Brain microvascular endothelial cell (primary cell): ENCODE measurements at regions not wholly inside any gene's neighbourhood (a gene's known extent, or its start where the extent isn't known, plus 50 kb on each side); places are given as distances from the start of the nearest gene placed in this dataset.

Source experiments
- DNase-seq: peaks from one replicate; pipeline ENCODE4 v3.0.0-alpha.2; 2020
- H3K27ac ChIP-seq: fragments of 250-450 bp; sonication (Bioruptor Pico); 2 replicates; pipeline ENCODE4 v1.5.1; 2020; ENCODE audit warnings: mild to moderate bottlenecking, moderate library complexity
- H3K27me3 ChIP-seq: fragments of 250-450 bp; sonication (Bioruptor Pico); replicated peaks from 2 replicates; pipeline ENCODE4 v1.5.1; 2020; ENCODE audit warnings: mild to moderate bottlenecking
- H3K36me3 ChIP-seq: fragments of 250-450 bp; sonication (Bioruptor Pico); replicated peaks from 2 replicates; pipeline ENCODE4 v1.5.1; 2020; ENCODE audit warnings: mild to moderate bottlenecking
- H3K4me3 ChIP-seq: 2 replicates; pipeline ENCODE4 v1.5.1; 2011; ENCODE audit warnings: low read depth, mild to moderate bottlenecking, control low read depth, low read length, moderate library complexity
- in situ Hi-C: cut with HindIII; loops from 2 replicates; pipeline ENCODE4 v1.10.0; 2017; ENCODE audit warnings: low sequenced_read_pairs, low pct_ligation_motif_present
- TF ChIP-seq, protein P1 (sequence below): IDR thresholded peaks from 2 replicates; pipeline ENCODE4 v1.5.1; 2011; ENCODE audit warnings: low read depth, mild to moderate bottlenecking, moderate library complexity, low read length, control low read depth, inconsistent platforms; ENCODE audit errors: missing control alignments

DNA sequence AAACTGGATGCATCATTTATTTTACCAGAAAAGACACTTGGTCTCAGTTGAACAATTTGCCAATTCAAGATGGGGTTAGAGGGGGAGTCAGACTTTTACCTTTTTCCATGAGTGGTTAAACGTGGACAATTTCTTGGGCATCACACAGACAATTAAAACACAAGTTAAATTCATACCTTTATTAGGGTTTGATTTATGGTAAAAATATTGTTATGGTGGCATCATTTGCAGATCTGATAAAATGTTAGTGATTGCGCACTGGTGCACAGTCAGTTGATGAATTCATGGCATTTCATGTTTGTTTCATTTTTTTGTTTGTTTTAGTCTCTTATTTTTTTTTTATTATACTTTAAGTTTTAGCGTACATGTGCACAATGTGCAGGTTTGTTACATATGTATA is 399.9 kb downstream of the DOK5 start:
- in situ Hi-C loops: no loop called here
- no peaks in the 10 kb centered on the region for H3K27me3 ChIP-seq
- no peak overlapping the region for H3K27ac ChIP-seq
- TF ChIP-seq, protein P1, sequence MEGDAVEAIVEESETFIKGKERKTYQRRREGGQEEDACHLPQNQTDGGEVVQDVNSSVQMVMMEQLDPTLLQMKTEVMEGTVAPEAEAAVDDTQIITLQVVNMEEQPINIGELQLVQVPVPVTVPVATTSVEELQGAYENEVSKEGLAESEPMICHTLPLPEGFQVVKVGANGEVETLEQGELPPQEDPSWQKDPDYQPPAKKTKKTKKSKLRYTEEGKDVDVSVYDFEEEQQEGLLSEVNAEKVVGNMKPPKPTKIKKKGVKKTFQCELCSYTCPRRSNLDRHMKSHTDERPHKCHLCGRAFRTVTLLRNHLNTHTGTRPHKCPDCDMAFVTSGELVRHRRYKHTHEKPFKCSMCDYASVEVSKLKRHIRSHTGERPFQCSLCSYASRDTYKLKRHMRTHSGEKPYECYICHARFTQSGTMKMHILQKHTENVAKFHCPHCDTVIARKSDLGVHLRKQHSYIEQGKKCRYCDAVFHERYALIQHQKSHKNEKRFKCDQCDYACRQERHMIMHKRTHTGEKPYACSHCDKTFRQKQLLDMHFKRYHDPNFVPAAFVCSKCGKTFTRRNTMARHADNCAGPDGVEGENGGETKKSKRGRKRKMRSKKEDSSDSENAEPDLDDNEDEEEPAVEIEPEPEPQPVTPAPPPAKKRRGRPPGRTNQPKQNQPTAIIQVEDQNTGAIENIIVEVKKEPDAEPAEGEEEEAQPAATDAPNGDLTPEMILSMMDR: no peak
- no peak overlapping the region for H3K4me3 ChIP-seq
- no peak for DNase-seq
- H3K36me3 ChIP-seq: no peaks in the 10 kb centered on the region

DNA sequence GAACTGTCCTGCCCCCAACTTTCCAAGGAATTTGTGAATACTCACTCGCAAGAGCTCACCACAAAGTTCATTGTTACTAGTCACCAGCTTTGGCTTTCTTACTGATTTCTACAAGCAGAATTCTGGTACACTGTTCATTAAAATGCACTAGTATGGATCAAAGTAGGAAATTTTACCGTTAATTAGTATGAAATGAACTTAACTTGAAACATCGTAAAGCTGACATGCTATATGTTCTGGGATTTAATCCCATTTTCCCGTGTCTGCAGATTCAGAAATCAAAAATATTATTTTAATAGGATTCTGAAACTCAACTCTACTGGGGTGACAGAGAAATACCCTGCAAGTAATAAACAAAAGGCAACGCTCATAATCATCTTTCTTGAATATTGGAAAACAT is 399.3 kb downstream of the DOK5 start:
- in situ Hi-C loops: no loop called here
- DNase-seq: no peak
- Histone ChIP-seq H3K27me3 (no peaks in the 10 kb centered on the region), H3K4me3 (no peak overlapping the region), H3K36me3 (no peaks in the 10 kb centered on the region), H3K27ac (no peak overlapping the region)
- TF ChIP-seq, protein P1: no peak

DNA sequence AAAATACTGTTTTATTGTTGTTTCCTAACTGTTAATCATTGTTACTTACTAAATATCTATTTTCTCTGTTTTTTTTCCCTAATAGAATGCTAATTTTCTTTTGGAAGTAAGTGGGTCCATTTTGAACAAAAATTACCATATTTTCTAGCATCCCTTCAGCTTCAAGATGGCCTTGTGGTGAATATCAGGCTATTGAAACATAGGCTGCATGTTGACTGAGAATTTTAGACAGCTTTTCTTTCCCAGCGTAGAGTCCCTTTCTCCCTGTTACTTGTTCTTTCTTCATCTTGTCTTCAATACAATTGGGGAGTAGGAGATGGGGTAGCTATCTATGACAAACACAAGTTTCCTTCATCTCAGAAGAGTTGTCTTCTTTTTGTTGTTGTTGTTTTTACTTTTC is 397.0 kb downstream of the DOK5 start:
- Histone ChIP-seq H3K27ac (no peak overlapping the region), H3K36me3 (no peaks in the 10 kb centered on the region), H3K4me3 (no peak overlapping the region), H3K27me3 (no peaks in the 10 kb centered on the region)
- in situ Hi-C loops: no loop called here
- no peak for DNase-seq
- TF ChIP-seq, protein P1: no peak

- in situ Hi-C loops: no loop called here
- TF ChIP-seq, protein P1: no peak
- H3K36me3 ChIP-seq: no peaks in the 10 kb centered on the region
- no peaks in the 10 kb centered on the region for H3K27me3 ChIP-seq
- no peak for DNase-seq
- H3K27ac ChIP-seq: no peak overlapping the region
- H3K4me3 ChIP-seq: no peak overlapping the region
Measured at GRCh38 chr20:54869765-54870164, 394.4 kb downstream of the DOK5 start.

GRCh38 chr20:54865273-54865672 is 389.9 kb downstream of the DOK5 start:
- in situ Hi-C loops: no loop called here
- Histone ChIP-seq H3K27me3 (no peaks in the 10 kb centered on the region), H3K4me3 (no peak overlapping the region), H3K36me3 (no peaks in the 10 kb centered on the region), H3K27ac (no peak overlapping the region)
- no peak for DNase-seq
- TF ChIP-seq, protein P1: no peak

- Histone ChIP-seq H3K27ac (no peak overlapping the region), H3K27me3 (no peaks in the 10 kb centered on the region), H3K36me3 (no peaks in the 10 kb centered on the region), H3K4me3 (no peak overlapping the region)
- in situ Hi-C loops: no loop called here
- TF ChIP-seq, protein P1: no peak
- DNase-seq: no peak
Measured at GRCh38 chr20:54860716-54861115, 385.3 kb downstream of the DOK5 start.
